GM10266 (cell line): ENCODE measurements at regions not wholly inside any gene's neighbourhood (a gene's known extent, or its start where the extent isn't known, plus 50 kb on each side); places are given as distances from the start of the nearest gene placed in this dataset.

Experiments used
- DNase-seq: peaks from one replicate; pipeline ENCODE4 v3.0.0; 2012; ENCODE audit errors: extremely low spot score
- CTCF ChIP-seq: IDR thresholded peaks from 2 replicates; pipeline ENCODE4 v1.5.1; 2012; ENCODE audit warnings: mild to moderate bottlenecking, low read depth; ENCODE audit not compliant: control insufficient read depth, insufficient read depth; ENCODE audit errors: missing control alignments

GRCh38 chr13:34320084-34320483, 502.1 kb downstream of the RFC3 start:
- no peak for DNase-seq
- no peak for TF ChIP-seq CTCF

GRCh38 chr13:34322014-34322742, 504.2 kb downstream of the RFC3 start:
- DNase-seq = no peak
- TF ChIP-seq CTCF = no peak

- DNase-seq = no peak
Observed at GRCh38 chr13:34322743-34323074, 504.8 kb downstream of the RFC3 start.

GRCh38 chr13:34335014-34336007, 517.4 kb downstream of the RFC3 start:
- no peak for TF ChIP-seq CTCF
- DNase-seq = no peak

More at GRCh38 chr13:34322743-34323074, 504.8 kb downstream of the RFC3 start:
- TF ChIP-seq CTCF = no peak

GRCh38 chr13:34338102-34338501, 520.2 kb downstream of the RFC3 start:
- DNase-seq = no peak
- no peak for TF ChIP-seq CTCF

GRCh38 chr13:34340534-34340933, 522.6 kb downstream of the RFC3 start:
- no peak for DNase-seq
- no peak for TF ChIP-seq CTCF

GRCh38 chr13:34343413-34343940, 525.5 kb downstream of the RFC3 start:
- no peak for DNase-seq
- TF ChIP-seq CTCF = no peak
